ENCODE measurements at regions not wholly inside any gene's neighbourhood (a gene's known extent, or its start where the extent isn't known, plus 50 kb on each side); places are given as distances from the start of the nearest gene placed in this dataset.

DNA sequence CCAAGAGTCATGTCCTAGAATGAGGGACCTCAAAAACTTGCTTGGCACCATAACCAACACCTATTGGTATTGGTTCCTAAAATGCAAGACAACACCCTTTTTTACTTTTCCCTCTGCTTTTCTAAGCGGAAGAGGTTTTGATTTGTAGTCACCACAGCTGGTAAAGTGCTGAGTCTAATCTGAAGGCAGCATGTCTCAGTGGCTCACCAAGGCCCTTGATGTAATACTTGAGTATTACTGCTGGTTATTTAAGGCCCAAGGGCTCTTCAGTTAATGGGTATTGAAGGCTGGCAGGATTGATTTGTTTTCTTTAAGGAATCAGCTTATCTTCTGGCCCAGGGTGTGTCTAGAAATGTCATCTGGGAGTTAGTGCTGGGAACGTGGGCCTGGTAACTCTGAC is 735.1 kb downstream of the GLUD2 start:
- TF ChIP-seq, protein P1, sequence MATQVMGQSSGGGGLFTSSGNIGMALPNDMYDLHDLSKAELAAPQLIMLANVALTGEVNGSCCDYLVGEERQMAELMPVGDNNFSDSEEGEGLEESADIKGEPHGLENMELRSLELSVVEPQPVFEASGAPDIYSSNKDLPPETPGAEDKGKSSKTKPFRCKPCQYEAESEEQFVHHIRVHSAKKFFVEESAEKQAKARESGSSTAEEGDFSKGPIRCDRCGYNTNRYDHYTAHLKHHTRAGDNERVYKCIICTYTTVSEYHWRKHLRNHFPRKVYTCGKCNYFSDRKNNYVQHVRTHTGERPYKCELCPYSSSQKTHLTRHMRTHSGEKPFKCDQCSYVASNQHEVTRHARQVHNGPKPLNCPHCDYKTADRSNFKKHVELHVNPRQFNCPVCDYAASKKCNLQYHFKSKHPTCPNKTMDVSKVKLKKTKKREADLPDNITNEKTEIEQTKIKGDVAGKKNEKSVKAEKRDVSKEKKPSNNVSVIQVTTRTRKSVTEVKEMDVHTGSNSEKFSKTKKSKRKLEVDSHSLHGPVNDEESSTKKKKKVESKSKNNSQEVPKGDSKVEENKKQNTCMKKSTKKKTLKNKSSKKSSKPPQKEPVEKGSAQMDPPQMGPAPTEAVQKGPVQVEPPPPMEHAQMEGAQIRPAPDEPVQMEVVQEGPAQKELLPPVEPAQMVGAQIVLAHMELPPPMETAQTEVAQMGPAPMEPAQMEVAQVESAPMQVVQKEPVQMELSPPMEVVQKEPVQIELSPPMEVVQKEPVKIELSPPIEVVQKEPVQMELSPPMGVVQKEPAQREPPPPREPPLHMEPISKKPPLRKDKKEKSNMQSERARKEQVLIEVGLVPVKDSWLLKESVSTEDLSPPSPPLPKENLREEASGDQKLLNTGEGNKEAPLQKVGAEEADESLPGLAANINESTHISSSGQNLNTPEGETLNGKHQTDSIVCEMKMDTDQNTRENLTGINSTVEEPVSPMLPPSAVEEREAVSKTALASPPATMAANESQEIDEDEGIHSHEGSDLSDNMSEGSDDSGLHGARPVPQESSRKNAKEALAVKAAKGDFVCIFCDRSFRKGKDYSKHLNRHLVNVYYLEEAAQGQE (IDR thresholded peaks at IDR 0.05; ENCODE audit: low read depth), result no peak
- no peak for TF ChIP-seq TCF12 (IDR thresholded peaks at IDR 0.05; ENCODE audit: low read depth)
